ENCODE measurements at regions not wholly inside any gene's neighbourhood (a gene's known extent, or its start where the extent isn't known, plus 50 kb on each side); places are given as distances from the start of the nearest gene placed in this dataset.

- peak; percentile 46 for DNase-seq (ENCODE audit: low spot score)
Observed at GRCh38 chr13:76711550-76712182, 174.5 kb downstream of the KCTD12 start.

DNA sequence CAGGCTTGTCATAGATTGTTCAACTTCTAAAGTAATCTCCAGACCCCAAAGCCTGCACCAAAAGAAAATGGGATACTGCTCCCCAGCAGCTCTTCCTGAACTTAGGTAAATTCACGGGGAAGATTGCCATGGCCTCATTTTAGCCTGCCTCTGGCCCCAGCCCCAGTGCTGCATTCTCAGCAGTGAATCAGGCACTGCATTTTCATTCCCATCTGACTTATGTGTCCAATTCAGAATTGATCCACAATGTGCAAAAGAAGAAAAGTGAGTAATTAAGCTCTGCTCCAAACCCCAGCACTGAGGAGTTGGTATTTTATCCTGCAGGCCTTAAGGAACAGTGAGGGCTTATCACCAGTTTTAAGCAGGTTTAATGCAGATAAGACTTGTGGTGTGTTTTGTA, 176.4 kb downstream of the KCTD12 start:
- DNase-seq (ENCODE audit: low spot score), result no peak

DNA sequence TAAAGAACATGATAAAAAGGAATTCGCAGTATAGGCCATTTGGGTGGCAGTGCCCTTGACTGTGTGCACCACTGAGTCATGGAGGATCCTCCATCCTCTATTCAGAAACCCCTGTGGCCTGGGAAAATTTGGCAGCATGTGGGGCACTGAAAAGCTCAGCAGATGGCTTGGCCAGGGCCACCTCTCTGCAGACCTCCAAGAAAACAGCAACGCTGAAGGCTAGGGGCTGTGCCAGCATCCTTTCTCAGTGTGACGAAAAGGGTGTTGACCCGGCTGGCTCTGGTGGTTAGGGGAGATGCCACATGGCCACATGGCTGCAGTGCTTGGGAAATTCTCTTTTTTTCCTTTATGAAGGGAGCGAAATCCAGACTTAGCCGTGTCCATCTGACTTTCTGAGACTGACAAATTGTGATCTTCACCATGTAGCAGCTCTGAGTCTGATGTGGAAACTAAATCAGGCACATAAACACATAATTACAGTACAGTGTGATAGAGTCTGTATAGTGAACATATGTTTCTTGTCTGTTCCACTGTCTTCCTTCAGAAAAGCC, 178.0 kb downstream of the KCTD12 start:
- DNase-seq (ENCODE audit: low spot score), result no peak

DNA sequence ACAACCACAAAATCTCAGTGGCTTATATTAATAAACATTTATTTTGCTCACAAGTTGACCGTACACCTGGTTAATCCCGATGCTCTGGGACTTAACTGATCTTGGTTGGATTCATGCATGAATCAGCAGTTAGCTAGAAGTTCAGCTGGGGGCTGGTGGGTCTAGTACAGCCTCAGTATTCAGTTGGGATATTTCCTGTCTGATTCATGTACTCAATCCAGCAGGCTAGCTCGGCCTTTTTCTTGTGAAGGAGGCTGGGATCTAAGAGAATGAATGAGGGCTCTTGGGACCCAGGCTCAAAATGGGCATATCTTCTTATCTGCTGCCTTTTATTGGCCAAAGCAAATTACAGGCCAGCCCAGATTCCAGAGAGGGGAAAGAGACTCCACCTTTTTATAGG, 178.8 kb downstream of the KCTD12 start:
- DNase-seq (ENCODE audit: low spot score), result no peak

- no peak for DNase-seq (ENCODE audit: low spot score)
Observed at GRCh38 chr13:76703621-76704288, 182.4 kb downstream of the KCTD12 start.

DNA sequence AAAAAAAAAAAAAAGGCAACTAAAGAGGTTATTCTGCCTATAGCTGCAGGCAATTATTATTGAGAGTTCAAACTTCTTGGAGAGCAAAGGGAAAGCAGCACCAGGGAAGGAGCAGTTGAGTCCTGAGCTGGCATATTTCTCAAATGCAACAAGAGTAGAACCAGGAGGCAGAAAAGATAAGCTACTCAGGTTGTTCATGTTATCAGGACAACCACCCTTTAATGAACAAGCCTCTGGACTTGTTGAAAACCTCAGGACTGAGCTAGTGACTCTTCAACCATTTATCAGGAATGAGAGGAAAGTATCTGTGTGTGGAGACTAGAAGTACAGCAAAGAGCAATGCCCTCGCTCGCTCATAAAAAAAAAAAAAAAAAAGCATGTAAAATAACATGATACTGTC, 183.0 kb downstream of the KCTD12 start:
- no peak for DNase-seq (ENCODE audit: low spot score)

- DNase-seq (ENCODE audit: low spot score), result no peak
Observed at GRCh38 chr13:76697288-76697687, 188.9 kb downstream of the KCTD12 start.

DNA sequence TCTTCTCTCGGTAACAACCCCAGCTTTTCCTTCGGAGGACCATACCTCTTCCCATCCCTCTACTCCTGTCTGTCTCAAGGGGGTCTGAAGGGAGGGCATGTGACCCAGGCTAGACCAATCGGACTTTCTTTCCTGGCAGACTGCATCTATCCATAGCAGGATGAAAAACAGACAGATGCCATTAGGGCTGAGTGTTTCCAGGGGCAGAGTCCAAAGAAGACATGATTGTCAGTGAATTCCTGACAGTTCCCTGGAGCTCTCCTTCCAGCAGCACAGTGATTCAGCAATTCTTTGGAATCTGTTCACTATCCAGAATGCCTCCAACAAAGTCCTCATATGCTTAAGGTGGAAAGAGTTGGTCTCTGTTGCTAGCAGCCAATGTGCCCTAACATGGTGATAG, 189.8 kb downstream of the KCTD12 start:
- DNase-seq (ENCODE audit: low spot score), result no peak

- no peak for DNase-seq (ENCODE audit: low spot score)
Observed at GRCh38 chr13:76693086-76693485, 193.1 kb downstream of the KCTD12 start.

DNA sequence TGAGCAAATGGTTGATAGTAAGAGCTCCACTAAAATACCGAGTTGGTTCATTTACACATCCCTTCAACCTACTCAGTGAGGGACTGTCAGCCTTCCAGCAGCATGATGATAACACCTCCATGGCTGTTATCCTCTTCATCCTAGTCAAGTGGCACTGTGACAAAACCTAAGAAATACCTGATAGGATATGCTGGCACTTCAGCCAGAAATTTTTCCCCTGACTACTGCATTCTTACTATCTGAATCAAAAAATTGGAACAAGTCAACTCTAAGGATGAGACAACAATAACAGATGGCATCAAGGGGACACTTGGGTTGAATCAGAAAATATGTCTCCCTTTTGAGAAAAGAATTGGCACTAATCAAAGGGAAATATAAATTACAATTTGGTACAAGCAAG, 193.9 kb downstream of the KCTD12 start:
- no peak for DNase-seq (ENCODE audit: low spot score)

- no peak for DNase-seq (ENCODE audit: low spot score)
Observed at GRCh38 chr13:76690611-76691010, 195.6 kb downstream of the KCTD12 start.

DNA sequence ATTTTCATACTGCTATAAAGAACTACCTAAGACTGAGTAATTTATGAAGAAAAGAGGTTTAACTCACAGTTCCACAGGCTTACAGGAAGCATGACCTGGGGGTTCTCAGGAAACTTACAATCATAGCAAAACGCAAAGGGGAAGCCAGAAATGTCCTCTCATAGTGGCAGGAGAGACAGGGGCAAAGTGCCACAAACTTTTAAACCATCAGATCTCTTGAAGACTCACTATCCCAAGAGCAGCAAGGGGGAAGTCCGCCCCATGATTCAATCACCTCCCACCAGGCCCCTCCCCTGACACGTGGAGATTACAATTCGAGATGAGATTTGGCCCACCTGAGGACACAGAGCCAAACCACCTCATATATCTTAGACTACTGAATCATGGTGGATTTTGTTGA, 198.7 kb downstream of the KCTD12 start:
- no peak for DNase-seq (ENCODE audit: low spot score)

- DNase-seq (ENCODE audit: low spot score), result no peak
Observed at GRCh38 chr13:76685938-76686337, 200.3 kb downstream of the KCTD12 start.

GRCh38 chr13:76684336-76684735, 201.9 kb downstream of the KCTD12 start:
- no peak for DNase-seq (ENCODE audit: low spot score)

- DNase-seq (ENCODE audit: low spot score), result no peak
Observed at GRCh38 chr13:76683854-76684253, 202.4 kb downstream of the KCTD12 start.

- DNase-seq (ENCODE audit: low spot score), result no peak
Observed at GRCh38 chr13:76683168-76683567, 203.0 kb downstream of the KCTD12 start.

GRCh38 chr13:76680112-76680511, 206.1 kb downstream of the KCTD12 start:
- DNase-seq (ENCODE audit: low spot score), result no peak

GRCh38 chr13:76677043-76677442, 209.2 kb downstream of the KCTD12 start:
- DNase-seq (ENCODE audit: low spot score), result no peak

- no peak for DNase-seq (ENCODE audit: low spot score)
Observed at GRCh38 chr13:76672420-76672819, 213.8 kb downstream of the KCTD12 start.

GRCh38 chr13:76668716-76669115, 217.5 kb downstream of the KCTD12 start:
- DNase-seq (ENCODE audit: low spot score), result no peak

DNA sequence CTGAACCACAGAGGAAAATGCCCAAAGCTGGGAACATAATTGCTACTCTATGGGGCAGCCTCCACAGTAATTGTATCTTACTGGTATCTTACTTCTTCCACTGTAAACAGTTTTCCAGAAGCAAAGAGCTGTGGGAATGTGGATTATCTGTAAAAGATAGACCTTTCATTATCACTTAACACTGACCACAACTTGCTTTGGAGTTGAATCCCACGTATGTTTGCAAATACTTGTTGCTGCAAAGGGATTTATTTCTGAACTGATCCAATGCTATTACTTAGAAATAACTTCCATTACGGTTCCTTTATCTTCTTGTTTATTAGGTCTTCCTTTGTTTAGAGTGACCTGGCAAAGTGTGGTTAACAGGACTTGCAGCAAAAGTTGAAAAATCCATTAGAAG, 218.1 kb downstream of the KCTD12 start:
- DNase-seq (ENCODE audit: low spot score), result no peak

DNA sequence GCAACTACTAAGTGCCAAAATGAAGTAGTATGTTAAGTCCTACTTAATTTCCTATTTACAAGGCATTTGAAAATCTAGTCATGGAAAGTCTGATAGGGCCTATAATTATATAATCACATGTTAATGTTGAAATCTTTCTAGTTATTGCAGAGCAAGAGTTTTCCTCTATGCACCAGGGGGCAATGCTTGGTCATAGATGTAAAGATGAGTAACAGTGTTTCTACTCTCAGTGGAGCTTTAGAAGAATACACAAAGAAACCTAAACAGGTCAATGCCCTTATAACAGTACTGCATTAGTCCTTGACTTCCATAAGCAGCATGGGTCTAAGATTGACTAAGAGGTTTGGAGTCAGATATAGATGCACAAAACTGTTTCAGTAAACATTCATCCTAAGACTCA, 218.7 kb downstream of the KCTD12 start:
- DNase-seq (ENCODE audit: low spot score), result no peak

GRCh38 chr13:76663592-76664335, 222.4 kb downstream of the KCTD12 start:
- no peak for DNase-seq (ENCODE audit: low spot score)
